A673 (cell line): ENCODE measurements at regions not wholly inside any gene's neighbourhood (a gene's known extent, or its start where the extent isn't known, plus 50 kb on each side); places are given as distances from the start of the nearest gene placed in this dataset.

ENCODE experiments used
- EZH2 ChIP-seq: fragments of 200-600 bp; sonication (generic); IDR thresholded peaks from 2 replicates; pipeline ENCODE4 v1.6.1; 2017; ENCODE audit warnings: borderline replicate concordance, low read depth, mild to moderate bottlenecking, mixed read lengths, antibody characterized with exemption, low read length; ENCODE audit not compliant: poor library complexity, severe bottlenecking
- TF ChIP-seq, protein P1 (sequence below): fragments of 300-800, 200-600 bp; sonication (generic); conservative IDR thresholded peaks from 2 replicates; pipeline ENCODE4 v1.5.1; 2017; ENCODE audit warnings: low read depth, mild to moderate bottlenecking, antibody characterized with exemption, low read length, moderate library complexity, mixed read lengths

DNA sequence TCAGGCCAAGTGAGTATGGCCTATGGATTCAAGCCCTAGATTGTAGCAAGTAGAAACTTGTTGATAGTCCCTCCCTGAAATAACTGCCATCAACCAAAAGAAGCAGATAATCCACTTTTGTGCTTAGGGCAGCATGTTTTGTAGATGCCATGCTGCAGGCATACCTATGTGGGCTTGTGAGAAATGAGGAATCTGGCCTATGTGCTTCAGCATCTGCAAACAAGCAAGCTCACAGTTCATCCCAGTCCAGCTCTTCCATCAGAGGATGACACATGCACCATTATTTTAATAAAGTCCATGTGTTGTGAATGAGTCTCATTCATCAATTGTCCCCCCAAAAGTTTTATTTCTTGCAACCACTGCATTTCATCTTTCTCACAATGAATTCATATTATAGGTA, 421.9 kb upstream of the DIPK2B start:
- TF ChIP-seq, protein P1, sequence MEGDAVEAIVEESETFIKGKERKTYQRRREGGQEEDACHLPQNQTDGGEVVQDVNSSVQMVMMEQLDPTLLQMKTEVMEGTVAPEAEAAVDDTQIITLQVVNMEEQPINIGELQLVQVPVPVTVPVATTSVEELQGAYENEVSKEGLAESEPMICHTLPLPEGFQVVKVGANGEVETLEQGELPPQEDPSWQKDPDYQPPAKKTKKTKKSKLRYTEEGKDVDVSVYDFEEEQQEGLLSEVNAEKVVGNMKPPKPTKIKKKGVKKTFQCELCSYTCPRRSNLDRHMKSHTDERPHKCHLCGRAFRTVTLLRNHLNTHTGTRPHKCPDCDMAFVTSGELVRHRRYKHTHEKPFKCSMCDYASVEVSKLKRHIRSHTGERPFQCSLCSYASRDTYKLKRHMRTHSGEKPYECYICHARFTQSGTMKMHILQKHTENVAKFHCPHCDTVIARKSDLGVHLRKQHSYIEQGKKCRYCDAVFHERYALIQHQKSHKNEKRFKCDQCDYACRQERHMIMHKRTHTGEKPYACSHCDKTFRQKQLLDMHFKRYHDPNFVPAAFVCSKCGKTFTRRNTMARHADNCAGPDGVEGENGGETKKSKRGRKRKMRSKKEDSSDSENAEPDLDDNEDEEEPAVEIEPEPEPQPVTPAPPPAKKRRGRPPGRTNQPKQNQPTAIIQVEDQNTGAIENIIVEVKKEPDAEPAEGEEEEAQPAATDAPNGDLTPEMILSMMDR = no peak
- TF ChIP-seq EZH2 = no peak
